ENCODE measurements at regions not wholly inside any gene's neighbourhood (a gene's known extent, or its start where the extent isn't known, plus 50 kb on each side); places are given as distances from the start of the nearest gene placed in this dataset.

- H3K27ac ChIP-seq: no peak overlapping the region
- TF ChIP-seq ZFX (IDR thresholded peaks at IDR 0.05; ENCODE audit: borderline replicate concordance) (no peak), CTCF (IDR thresholded peaks at IDR 0.05) (no peak)
Observed at GRCh38 chr10:117464176-117464575, 78.4 kb upstream of the EMX2 start.

- no peak overlapping the region for H3K27ac ChIP-seq
- TF ChIP-seq ZFX (IDR thresholded peaks at IDR 0.05; ENCODE audit: borderline replicate concordance) (no peak), CTCF (IDR thresholded peaks at IDR 0.05) (no peak)
Observed at GRCh38 chr10:117463545-117463920, 79.0 kb upstream of the EMX2 start.

DNA sequence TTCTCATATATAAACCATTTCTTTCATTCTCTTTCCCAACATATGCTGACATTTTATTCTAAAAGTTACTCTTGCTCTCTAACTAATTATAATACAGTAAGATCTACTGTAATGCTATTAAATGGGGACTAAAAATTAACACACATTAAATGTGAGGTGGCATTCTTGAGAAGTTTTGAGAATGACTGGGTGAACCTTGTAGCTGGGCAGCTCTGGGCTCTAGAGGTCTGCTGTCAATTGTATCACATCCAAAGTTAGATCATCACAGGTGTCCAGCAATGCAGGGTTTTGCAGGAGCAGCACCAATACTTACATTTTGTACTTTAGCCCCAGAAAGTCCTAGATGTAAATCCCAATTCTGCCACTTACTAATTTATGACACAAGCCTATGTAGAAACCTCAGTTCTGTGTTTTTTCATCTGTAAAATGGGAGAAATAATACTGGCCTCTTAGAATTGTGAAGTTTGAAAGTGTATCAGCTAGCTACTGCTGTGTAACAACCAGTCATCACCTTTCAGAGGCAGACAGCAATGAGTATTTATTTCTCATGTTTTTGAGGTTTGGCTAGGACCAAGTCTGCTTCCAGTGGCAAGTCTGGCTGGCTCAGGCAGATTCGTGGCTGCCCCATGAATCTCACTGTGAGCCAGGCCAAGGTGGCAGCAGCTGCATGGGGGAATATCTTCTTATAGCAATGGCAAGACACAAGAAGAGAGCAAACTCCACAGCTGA lies 79.6 kb upstream of the EMX2 start:
- no peak overlapping the region for H3K27ac ChIP-seq
- no peak for TF ChIP-seq ZFX (IDR thresholded peaks at IDR 0.05; ENCODE audit: borderline replicate concordance)
- no peak for TF ChIP-seq CTCF (IDR thresholded peaks at IDR 0.05)

DNA sequence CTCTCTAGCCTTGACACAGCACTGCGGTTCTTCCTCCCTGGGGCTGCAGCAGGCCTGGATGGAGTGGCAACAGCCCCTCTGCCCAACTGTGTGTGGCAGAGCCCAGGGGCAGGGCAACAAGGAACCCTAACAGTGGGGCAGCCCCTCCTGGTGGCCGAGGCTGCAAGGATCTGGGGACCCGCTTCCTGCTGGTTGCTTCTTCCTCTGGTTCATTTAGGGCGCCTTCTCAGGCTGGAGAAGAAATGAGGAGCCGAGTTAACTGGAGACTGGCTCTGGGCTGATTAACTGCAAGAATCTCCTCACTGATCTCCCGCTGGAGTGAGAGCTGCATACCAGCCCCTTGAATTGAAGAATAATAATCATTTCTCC lies 80.1 kb upstream of the EMX2 start:
- TF ChIP-seq ZFX (IDR thresholded peaks at IDR 0.05; ENCODE audit: borderline replicate concordance) (no peak), CTCF (IDR thresholded peaks at IDR 0.05) (no peak)
- no peak overlapping the region for H3K27ac ChIP-seq

- no peak overlapping the region for H3K27ac ChIP-seq
- TF ChIP-seq ZFX (IDR thresholded peaks at IDR 0.05; ENCODE audit: borderline replicate concordance) (no peak), CTCF (IDR thresholded peaks at IDR 0.05) (no peak)
Observed at GRCh38 chr10:117461766-117462423, 80.7 kb upstream of the EMX2 start.

- H3K27ac ChIP-seq: no peak overlapping the region
- no peak for TF ChIP-seq CTCF (IDR thresholded peaks at IDR 0.05)
- no peak for TF ChIP-seq ZFX (IDR thresholded peaks at IDR 0.05; ENCODE audit: borderline replicate concordance)
Observed at GRCh38 chr10:117460846-117461765, 81.4 kb upstream of the EMX2 start.

All from 22Rv1 (cell line).